HG03060 (cell line): ENCODE measurements at regions not wholly inside any gene's neighbourhood (a gene's known extent, or its start where the extent isn't known, plus 50 kb on each side); places are given as distances from the start of the nearest gene placed in this dataset.
"Not testable (repeated sequence)": the region's sequence is repeated elsewhere in the genome, so short reads cannot be mapped to it uniquely, and the experiment has no call there.

Experiments used
- ATAC-seq: cut with Tn5 transposase; IDR thresholded peaks from one replicate; pipeline ENCODE4 v1.9.1; 2021; ENCODE audit warnings: low read depth, moderate number of reproducible peaks; ENCODE audit not compliant: unreplicated experiment

- not testable (repeated sequence) for ATAC-seq
Measured at GRCh38 chr9:62833323-62834200, 1643.7 kb downstream of the SPATA31A7 start.

DNA sequence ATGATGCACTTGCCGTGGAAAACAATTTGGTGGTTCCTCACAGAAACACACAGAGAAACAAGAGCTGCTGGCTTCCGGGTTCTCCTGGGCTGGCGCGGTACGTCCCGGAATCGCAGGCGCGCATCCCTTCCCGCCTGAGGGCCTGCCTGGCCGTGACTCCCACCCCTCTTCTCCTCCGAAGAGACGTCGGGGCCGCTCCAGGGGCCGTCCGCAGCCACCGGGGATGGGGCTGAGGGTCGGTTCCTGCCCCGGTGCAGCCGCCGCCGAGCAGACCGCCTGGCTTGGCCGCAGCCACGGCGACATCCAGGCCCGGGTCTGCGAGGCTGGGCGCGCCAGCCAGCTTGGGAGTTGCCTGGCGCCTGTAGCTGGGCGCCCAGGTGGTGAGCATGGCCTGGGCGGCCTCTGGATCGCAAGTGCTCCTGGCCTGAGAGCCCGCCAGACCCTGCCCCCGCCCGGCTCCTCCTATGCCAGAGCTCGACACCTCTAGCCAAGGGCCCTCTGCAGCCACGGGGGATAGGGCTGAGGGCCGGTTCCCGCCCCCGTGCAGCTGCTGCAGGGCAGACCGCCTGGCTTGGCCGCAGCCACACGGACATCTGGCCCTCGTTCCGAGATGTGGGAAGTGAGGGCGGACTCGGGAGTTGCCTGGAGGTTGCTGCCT, 1647.5 kb downstream of the SPATA31A7 start:
- not testable (repeated sequence) for ATAC-seq

GRCh38 chr9:62838024-62838718, 1648.3 kb downstream of the SPATA31A7 start:
- ATAC-seq = peak; percentile 97

DNA sequence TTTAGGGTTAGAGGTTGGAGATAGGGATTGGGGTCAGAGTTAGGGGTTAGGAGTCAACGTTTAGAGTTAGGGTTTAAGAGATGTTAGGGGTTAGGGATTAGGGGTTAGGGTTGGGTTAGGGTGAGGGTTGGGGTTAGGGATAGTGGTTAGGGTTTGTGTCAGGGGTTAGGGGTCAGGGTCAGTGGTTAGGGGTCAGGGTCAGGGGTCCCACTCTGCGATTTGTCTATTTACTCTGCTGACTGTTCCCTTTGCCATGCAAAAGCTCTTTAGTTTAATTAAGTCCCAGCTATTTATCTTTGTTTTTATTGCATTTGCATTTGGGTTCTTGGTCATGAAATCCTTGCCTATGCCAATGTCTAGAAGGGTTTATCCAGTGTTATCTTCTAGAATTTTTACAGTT, 1649.3 kb downstream of the SPATA31A7 start:
- ATAC-seq = not testable (repeated sequence)

GRCh38 chr9:62843145-62843544, 1653.3 kb downstream of the SPATA31A7 start:
- not testable (repeated sequence) for ATAC-seq

GRCh38 chr9:62843706-62844290, 1654.0 kb downstream of the SPATA31A7 start:
- not testable (repeated sequence) for ATAC-seq

DNA sequence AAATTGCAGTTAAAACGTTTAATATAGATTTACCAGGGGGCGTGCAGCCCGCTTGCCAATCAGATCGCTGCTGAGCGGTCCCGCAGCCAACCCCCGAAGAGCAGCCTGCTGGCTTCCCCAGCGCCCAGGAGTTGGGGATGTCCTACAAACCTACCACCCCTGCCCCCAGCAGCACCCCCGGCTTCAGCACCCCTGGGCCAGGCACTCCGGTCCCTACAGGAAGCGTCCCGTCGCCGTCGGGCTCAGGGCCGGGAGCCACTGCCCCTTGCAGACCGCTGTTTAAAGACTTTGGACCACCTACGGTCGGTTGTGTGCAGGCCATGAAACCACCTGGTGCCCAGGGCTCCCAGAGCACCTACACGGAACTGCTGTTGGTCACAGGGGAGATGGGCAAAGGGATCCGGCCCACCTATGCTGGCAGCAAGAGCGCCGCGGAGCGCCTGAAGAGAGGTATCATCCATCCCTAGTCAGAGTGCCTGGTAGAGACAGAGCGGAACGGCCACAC, 1654.9 kb downstream of the SPATA31A7 start:
- not testable (repeated sequence) for ATAC-seq

- not testable (repeated sequence) for ATAC-seq
Measured at GRCh38 chr9:62848258-62848657, 1658.4 kb downstream of the SPATA31A7 start.

- ATAC-seq = not testable (repeated sequence)
Measured at GRCh38 chr9:62849991-62850390, 1660.2 kb downstream of the SPATA31A7 start.

DNA sequence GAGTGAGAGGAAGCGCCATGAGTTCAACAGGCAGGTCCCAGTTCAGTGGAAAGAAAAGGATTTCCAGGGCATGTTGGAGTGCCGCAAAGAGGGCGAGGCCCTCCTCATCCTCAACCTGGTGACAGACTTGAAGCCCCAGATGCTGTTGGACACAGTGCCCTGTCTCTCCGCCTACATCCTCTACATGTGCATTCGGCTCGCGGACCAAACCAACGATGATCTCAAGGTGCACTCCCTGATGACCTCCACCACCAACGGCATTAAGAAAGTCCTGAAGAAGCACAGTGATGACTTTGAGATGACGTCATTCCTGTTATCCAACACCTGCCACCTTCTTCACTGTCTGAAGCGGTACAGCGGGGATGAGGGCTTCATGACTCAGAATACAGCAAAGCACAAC, 1667.4 kb downstream of the SPATA31A7 start:
- not testable (repeated sequence) for ATAC-seq

DNA sequence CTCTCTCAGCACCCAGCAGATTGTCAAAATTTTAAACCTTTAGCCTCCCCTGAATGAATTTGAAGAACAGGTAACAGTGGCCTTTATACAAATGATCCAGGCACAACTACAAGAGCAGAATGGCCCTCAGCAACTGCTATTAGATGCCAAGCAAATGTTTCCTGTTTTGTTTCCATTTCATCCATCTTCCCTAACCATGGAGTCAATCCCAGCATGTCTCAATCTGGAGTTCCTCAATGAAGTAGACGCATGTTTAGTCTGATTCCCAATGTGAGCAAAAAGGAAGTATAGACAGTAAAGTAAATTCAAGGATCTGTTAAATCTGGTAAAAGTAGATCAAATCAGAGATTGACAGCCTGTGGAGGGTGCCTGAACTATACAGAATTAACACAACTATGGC, 1668.4 kb downstream of the SPATA31A7 start:
- not testable (repeated sequence) for ATAC-seq

DNA sequence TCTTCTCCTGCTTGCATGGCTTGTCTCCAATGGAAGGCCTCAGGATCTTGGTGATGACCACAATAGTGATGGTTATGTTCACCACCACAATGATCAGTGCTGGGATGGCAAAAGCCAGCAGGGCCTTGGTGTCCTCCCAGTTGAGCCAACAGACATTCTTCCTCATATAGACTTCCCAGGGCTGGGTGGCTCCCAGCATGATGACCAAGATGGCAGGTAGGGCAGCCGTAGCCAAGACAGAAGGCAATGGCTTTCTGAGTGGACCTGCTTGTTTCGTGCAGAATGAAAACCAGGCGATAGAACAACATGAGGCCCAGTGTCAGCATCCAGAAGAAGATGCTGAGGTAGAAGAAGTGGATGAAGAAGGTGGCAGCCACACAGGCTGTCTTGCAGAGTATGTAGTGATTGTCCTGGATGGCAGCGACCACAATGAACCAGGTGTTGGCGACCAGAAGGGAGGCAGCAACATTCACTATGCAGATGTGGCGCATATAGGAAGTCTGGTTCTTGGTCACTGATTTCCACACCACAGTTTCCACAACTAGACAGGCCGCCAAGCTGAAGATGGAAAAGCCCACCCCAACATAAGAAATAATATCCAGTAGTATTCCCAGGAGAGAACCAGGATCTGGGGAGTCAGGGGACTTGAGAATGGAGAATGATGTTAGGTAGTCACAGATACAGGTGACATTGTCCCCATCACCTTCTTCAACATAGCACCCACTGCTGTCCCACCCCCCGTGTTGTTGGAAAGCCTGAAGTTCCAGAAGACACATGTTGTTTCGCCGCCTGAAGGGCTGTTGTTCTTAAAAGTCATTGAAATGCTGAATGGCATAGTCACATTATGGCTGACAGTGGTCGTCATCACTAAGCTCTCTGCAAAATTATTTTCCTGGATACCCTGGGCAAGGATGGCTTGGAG, 1671.4 kb downstream of the SPATA31A7 start:
- ATAC-seq = not testable (repeated sequence)

DNA sequence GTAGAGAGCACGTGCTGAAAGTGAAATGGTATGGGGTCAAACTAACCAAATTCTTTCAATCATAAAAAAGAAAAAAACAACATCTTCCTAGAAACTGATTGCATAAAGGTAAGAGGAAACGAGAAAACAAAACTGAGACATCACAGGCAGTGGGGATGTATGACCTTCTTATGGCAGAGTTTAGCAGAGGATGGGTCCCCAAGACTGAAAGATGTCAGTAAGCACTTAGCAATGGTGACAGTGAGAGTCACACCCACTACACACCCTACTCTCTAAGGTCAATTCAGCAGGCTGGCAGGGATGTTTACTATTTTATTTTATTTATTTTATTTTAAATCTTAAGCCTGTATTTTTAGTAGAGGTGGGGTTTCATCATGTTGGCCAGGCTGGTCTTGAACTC, 1672.3 kb downstream of the SPATA31A7 start:
- not testable (repeated sequence) for ATAC-seq

GRCh38 chr9:62863319-62863718, 1673.5 kb downstream of the SPATA31A7 start:
- ATAC-seq = not testable (repeated sequence)

- ATAC-seq = not testable (repeated sequence)
Measured at GRCh38 chr9:62863867-62864266, 1674.0 kb downstream of the SPATA31A7 start.

DNA sequence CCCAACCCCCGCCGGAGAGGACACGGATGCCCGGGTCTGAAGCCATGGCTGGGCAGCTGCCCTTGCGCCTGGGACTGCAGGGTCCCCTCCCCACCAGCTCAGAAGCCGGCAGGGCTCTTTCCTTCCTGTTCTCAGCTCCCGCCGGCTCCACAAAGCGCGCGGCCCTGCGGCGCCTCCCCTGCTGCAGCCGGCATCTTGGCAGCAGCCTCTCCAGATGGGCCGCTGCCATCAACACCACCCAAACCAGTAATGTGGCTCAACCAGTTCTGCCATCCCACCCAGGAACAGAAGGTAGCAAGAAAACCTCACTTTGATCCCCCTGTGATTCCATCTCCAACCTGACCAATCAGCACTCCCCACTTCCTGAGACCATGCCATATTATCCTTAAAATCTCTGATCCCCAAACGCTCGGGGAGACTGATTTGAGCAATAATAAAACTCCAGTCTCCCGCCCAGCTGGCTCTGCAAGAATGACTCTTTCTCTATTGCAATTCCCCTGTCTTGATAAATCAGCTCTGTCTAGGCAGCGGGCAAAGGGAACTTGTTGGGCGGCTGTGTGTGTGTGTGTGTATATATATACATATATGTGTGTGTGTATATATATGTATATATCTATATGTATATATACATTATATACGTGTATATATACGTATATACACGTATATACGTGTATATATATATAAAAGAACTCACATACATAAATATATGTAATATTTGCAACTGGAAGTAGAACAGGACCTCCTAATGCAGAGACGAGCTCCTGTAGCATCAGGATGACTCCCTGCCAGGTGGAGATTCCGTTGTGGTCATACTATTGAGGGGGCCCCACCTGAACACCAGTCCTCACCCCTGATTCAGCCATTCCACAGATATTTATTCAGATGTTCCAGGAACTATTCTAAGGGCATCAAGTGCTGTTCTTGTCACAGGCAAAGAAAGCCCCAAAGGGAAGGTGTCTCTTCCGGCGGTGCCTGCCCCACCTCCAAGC, 1674.9 kb downstream of the SPATA31A7 start:
- not testable (repeated sequence) for ATAC-seq

DNA sequence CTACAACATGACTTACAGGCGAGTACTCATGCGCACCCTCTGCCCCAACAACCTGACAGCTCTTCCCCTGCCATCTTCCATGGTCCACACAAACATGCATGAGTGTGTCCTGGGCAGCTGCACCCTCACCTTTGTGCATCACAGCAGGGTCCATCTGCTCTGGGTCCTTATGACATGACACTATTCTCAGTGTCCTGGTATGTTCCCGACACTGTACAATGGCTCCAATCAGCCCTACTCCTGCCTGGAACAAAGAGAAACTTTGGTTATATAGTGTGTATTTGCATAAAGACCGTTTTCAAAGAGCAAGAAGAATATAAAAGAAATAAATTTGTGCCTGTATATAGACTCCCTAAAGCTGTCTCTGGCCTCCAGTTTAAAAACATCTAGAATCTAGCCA, 1679.2 kb downstream of the SPATA31A7 start:
- not testable (repeated sequence) for ATAC-seq

DNA sequence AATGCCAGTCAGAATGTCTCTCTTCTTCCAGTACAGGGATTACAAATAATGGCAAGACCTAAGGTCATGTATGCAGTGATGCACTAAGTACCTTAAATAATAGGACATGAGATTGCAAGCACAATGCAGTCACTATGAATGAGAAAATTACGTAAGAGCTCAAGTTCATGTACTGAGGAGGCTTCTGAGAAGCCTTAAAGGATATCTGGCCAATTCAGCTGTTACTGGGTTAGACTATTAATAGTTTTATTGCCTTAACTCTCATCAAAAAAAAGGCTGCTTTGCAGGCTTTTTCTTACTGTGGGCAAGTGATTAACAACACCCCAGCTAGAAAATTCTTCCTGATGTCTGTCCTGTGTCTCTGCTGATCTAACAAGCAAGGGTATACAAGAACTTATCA, 1681.9 kb downstream of the SPATA31A7 start:
- ATAC-seq = not testable (repeated sequence)
